ENCODE measurements at regions not wholly inside any gene's neighbourhood (a gene's known extent, or its start where the extent isn't known, plus 50 kb on each side); places are given as distances from the start of the nearest gene placed in this dataset.
"Not testable (repeated sequence)": the region's sequence is repeated elsewhere in the genome, so short reads cannot be mapped to it uniquely, and the experiment has no call there.

GRCh38 chr3:75319776-75320175, 344.4 kb upstream of the FRG2C start:
- in situ Hi-C loops (cut with MboI; ENCODE audit: low pct_ligation_motif_present in 1 of 4, low pct_unique_long_range_greater_than_20kb in 1 of 4, low sequenced_read_pairs in 3 of 4); intact Hi-C loops (cut with DNase I; ENCODE audit: low total_unique reads); DNase-seq; H3K4me3 ChIP-seq; H3K27ac ChIP-seq; H3K9me3 ChIP-seq; H3K36me3 ChIP-seq; H3K27me3 ChIP-seq; H3K4me1 ChIP-seq: not testable (repeated sequence)
- 67 to 81% methylated on average over 1 of the region's 1 CpG for WGBS, 2 donors (ENCODE audit: low coverage in 1 of 2)

GRCh38 chr3:75320369-75320768, 343.8 kb upstream of the FRG2C start:
- no peak overlapping the region for H3K4me3 ChIP-seq
- H3K27ac ChIP-seq: no peak overlapping the region
- no peak for DNase-seq
- no peaks in the 10 kb centered on the region for H3K27me3 ChIP-seq
- no peaks in the 10 kb centered on the region for H3K4me1 ChIP-seq
- no peaks in the 10 kb centered on the region for H3K36me3 ChIP-seq
- 86 to 100% methylated on average over 1 to 4 of the region's 4 CpGs for whole genome bisulfite sequencing, 2 donors (ENCODE audit: low coverage in 1 of 2)
- H3K9me3 ChIP-seq: no peaks in the 10 kb centered on the region
- intact Hi-C loops (cut with DNase I; ENCODE audit: low total_unique reads) (no loop called here), in situ Hi-C loops (cut with MboI; ENCODE audit: low pct_ligation_motif_present in 1 of 4, low pct_unique_long_range_greater_than_20kb in 1 of 4, low sequenced_read_pairs in 3 of 4) (no loop called here)
- TF ChIP-seq POLR2AphosphoS5 (IDR thresholded peaks at IDR 0.05) (no peak), POLR2A (IDR thresholded peaks at IDR 0.05) (no peak), EP300 (IDR thresholded peaks at IDR 0.05; ENCODE audit: low read depth) (no peak), CTCF (IDR thresholded peaks at IDR 0.05) (no peak)

- Histone ChIP-seq H3K36me3 (no peaks in the 10 kb centered on the region), H3K4me1 (no peaks in the 10 kb centered on the region), H3K27me3 (no peaks in the 10 kb centered on the region), H3K27ac (no peak overlapping the region), H3K4me3 (no peak overlapping the region), H3K9me3 (no peaks in the 10 kb centered on the region)
- 83 to 94% methylated on average over 1 to 3 of the region's 3 CpGs for WGBS, 2 donors (ENCODE audit: low coverage in 1 of 2)
- DNase-seq: no peak
- in situ Hi-C loops (cut with MboI; ENCODE audit: low pct_ligation_motif_present in 1 of 4, low pct_unique_long_range_greater_than_20kb in 1 of 4, low sequenced_read_pairs in 3 of 4) (no loop called here), intact Hi-C loops (cut with DNase I; ENCODE audit: low total_unique reads) (no loop called here)
- TF ChIP-seq EP300 (IDR thresholded peaks at IDR 0.05; ENCODE audit: low read depth) (no peak), POLR2AphosphoS5 (IDR thresholded peaks at IDR 0.05) (no peak), CTCF (IDR thresholded peaks at IDR 0.05) (no peak)
Measured at GRCh38 chr3:75321060-75321459, 343.1 kb upstream of the FRG2C start.

- H3K36me3 ChIP-seq; H3K27me3 ChIP-seq; DNase-seq; H3K4me3 ChIP-seq; H3K4me1 ChIP-seq; in situ Hi-C loops (cut with MboI; ENCODE audit: low pct_ligation_motif_present in 1 of 4, low pct_unique_long_range_greater_than_20kb in 1 of 4, low sequenced_read_pairs in 3 of 4); intact Hi-C loops (cut with DNase I; ENCODE audit: low total_unique reads); H3K9me3 ChIP-seq; H3K27ac ChIP-seq: not testable (repeated sequence)
- 67 to 83% methylated on average over 2 of the region's 2 CpGs for WGBS, 2 donors (ENCODE audit: low coverage in 1 of 2)
Measured at GRCh38 chr3:75323936-75324335, 340.2 kb upstream of the FRG2C start.

- intact Hi-C loops (cut with DNase I; ENCODE audit: low total_unique reads): no loop called here
Measured at GRCh38 chr3:75325716-75326115, 338.4 kb upstream of the FRG2C start.

More at GRCh38 chr3:75325716-75326115, 338.4 kb upstream of the FRG2C start:
- in situ Hi-C loops (cut with MboI; ENCODE audit: low pct_ligation_motif_present in 1 of 4, low pct_unique_long_range_greater_than_20kb in 1 of 4, low sequenced_read_pairs in 3 of 4): no loop called here
- Histone ChIP-seq H3K27ac (no peak overlapping the region), H3K27me3 (no peaks in the 10 kb centered on the region), H3K9me3 (no peaks in the 10 kb centered on the region), H3K36me3 (no peaks in the 10 kb centered on the region), H3K4me3 (no peak overlapping the region), H3K4me1 (no peaks in the 10 kb centered on the region)
- DNase-seq: no peak
- WGBS, 2 donors (ENCODE audit: low coverage in 1 of 2): 83% methylated on average over 1 to 2 of the region's 2 CpGs
- no peak for TF ChIP-seq POLR2A (IDR thresholded peaks at IDR 0.05)
- TF ChIP-seq CTCF (IDR thresholded peaks at IDR 0.05): no peak
- no peak for TF ChIP-seq POLR2AphosphoS5 (IDR thresholded peaks at IDR 0.05)
- TF ChIP-seq EP300 (IDR thresholded peaks at IDR 0.05; ENCODE audit: low read depth): no peak
